D721Med (cell line): ENCODE measurements at regions not wholly inside any gene's neighbourhood (a gene's known extent, or its start where the extent isn't known, plus 50 kb on each side); places are given as distances from the start of the nearest gene placed in this dataset.

Experiments used
- DNase-seq: peaks from one replicate; pipeline ENCODE4 v3.0.0; 2011; ENCODE audit warnings: low spot score; ENCODE audit not compliant: insufficient read length
- FAIRE-seq: peaks from 2 replicates; lab custom pipeline; 2011; peaks lifted over from hg19 to GRCh38; lab: Jason Lieb, UNC
- TF ChIP-seq, protein P1 (sequence below): IDR thresholded peaks from 2 replicates; pipeline ENCODE4 v1.5.1; 2012; ENCODE audit warnings: mild to moderate bottlenecking, control low read depth; ENCODE audit not compliant: insufficient read depth; ENCODE audit errors: missing control alignments

DNA sequence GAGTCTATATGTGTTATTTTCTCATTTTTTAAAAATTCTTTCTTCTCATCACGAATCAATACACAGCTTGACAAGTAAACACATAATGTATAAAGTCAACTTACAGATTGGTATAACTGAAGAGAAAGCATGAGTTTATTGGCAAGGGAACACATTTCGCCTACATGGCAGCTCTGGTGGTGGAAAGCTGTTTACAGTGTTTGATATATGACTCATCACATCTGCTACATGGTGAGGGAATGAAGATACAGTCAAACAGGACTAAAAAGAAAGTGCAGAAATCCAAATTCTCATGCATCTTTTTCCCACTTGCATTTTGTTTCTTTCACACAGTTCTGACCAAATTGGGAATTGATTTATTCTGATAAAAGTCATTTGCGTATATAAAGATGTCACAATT lies 122.2 kb upstream of the ADGRL4 start:
- TF ChIP-seq, protein P1, sequence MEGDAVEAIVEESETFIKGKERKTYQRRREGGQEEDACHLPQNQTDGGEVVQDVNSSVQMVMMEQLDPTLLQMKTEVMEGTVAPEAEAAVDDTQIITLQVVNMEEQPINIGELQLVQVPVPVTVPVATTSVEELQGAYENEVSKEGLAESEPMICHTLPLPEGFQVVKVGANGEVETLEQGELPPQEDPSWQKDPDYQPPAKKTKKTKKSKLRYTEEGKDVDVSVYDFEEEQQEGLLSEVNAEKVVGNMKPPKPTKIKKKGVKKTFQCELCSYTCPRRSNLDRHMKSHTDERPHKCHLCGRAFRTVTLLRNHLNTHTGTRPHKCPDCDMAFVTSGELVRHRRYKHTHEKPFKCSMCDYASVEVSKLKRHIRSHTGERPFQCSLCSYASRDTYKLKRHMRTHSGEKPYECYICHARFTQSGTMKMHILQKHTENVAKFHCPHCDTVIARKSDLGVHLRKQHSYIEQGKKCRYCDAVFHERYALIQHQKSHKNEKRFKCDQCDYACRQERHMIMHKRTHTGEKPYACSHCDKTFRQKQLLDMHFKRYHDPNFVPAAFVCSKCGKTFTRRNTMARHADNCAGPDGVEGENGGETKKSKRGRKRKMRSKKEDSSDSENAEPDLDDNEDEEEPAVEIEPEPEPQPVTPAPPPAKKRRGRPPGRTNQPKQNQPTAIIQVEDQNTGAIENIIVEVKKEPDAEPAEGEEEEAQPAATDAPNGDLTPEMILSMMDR = no peak
- peak; percentile 60 for FAIRE-seq
- DNase-seq = no peak

DNA sequence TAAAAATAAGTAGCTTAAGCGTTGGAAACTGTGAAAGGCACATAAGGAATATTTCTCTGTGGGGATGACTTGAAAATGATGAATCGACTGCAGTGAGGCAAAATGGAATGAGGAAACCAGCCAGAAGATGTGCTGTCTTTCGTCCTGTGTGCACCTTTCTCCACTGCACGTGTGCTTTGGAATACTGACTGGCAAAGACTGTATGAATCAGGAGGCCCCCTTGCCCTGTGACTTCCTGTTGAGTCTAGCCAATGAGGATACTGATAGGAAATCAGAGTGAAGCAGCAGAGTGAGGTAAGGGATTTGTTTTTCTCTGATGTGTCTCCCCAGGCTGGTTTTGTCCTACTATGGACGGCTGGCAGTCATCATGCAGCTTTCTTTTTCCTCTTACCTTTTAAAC lies 118.2 kb upstream of the ADGRL4 start:
- TF ChIP-seq, protein P1 = no peak
- no peak for FAIRE-seq
- DNase-seq = no peak

DNA sequence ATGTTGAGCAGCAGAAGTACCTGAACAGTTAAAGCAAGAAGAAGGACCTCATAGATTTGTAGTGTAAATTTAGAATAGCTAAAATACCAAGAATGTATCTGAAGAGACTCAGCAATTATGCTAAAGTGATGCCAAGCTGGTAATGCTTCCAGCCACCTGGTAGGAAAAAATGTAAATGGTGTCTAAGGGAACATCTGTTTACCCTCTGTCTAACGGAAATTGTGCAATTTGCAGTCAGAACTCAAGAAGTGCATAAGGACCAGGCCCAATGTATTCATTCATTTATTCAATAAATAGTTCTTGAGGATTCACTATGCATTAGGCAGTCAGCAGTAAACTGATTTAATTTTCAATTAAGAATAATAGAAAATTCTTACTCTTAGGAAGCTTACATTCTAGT lies 116.0 kb upstream of the ADGRL4 start:
- DNase-seq (no peak), FAIRE-seq (no peak)
- TF ChIP-seq, protein P1 = no peak

DNA sequence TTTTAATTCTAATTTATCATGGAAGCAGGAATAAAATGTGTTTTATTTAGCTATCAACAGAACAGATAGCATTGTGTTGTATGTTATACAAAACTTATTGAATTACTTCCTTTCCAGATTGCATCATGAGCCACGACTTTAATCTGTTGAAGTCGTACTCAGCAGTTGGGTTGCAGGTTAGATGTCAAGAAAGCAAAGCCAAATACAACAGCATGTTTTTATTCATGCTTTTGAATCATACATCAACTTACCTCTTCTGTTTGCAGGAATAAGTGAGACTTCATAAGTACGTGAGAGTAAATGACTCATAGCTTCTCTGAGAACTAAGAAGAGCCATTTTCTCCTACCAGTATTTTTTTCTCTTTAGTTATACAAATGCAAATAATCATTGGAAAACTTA lies 110.8 kb upstream of the ADGRL4 start:
- FAIRE-seq (no peak), DNase-seq (no peak)
- TF ChIP-seq, protein P1 = no peak

DNA sequence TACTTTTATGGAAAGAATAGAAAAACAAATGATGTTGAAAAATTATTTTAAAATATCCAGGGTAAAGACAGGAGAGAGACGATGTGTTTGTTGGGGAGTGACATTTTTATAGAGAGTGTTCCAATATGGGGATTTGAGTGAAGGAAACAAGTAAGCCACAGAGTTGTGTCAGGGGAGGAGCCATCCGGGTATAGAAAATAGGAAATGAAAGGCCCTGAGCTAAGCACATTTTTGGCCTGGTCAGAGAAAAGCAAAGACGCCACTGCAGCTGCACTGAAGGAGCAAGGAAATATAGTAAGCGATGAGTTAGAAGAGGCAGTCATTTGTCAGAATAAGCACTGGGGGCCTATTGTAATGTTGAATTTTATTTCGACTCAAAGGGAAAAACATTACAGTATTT lies 107.3 kb upstream of the ADGRL4 start:
- FAIRE-seq (no peak), DNase-seq (no peak)
- TF ChIP-seq, protein P1 = no peak

DNA sequence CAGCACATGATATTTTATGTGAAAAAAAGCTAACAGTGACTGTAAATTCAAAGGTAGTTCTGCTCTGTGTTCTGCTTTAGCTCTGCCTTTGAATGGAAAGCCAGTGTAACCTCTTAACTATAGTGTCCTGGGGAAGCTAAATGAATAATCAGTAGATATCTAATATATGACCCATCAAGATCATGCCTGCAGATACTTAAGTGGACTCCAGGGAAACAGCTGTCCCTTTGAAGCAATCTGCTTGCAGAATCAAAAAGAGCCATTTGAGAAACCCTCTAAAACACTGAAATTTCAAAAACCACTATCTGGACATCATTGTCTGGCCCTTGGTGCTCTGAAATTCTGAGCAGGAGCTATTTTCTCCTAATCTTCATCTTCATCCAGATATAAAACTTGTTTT lies 104.2 kb upstream of the ADGRL4 start:
- DNase-seq = no peak
- no peak for FAIRE-seq
- TF ChIP-seq, protein P1 = no peak

DNA sequence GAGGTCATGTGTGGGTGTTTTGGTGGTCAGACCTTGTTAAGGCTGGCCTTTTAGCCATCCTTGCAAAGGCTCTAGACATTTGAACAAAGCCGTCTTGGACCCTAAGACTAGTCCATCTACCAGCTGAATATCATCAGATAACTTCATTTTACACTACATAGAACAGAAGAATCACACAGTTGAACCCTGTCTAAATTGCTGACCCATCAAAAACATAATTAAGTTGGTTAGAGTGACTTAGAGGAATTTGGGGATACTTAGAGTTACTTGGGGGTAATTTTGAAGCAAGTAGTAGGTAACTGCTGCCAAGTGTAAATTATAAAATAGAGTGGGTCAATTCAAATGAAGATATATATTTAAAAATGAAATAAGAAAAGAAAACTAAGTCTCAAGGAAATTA lies 102.9 kb upstream of the ADGRL4 start:
- DNase-seq = no peak
- no peak for FAIRE-seq
- TF ChIP-seq, protein P1 = no peak
